ENCODE measurements at regions not wholly inside any gene's neighbourhood (a gene's known extent, or its start where the extent isn't known, plus 50 kb on each side); places are given as distances from the start of the nearest gene placed in this dataset.
A peak's percentile ranks its signal among the peaks of the same experiment; 100 is the strongest.

- DNase-seq (no peak), ATAC-seq (no peak)
- Mint-ChIP-seq H3K27me3 (peaks cover 0 to 38% (median 0%) of the 10 kb centered on the region in 5 donors), H3K27ac (peak overlapping the region in 8 of 10 donors; percentile 39 to 92 (median 79)), H3K4me1 (peaks cover 30 to 51% (median 45%) of the 10 kb centered on the region in 4 donors), H3K36me3 (peaks cover 5 to 13% (median 7%) of the 10 kb centered on the region in 3 donors), H3K9me3 (peaks cover 0 to 5% (median 0%) of the 10 kb centered on the region in 9 donors), H3K4me3 (peak overlapping the region in 4 of 10 donors; percentile 5 to 53 (median 20))
- POLR2A ChIA-PET = no interaction called here
Observed at GRCh38 chr2:242034138-242034537, 164.6 kb downstream of the RTP5 start.

- peaks cover 0 to 32% (median 5%) of the 10 kb centered on the region in 5 donors for H3K27me3 Mint-ChIP-seq
- H3K4me1 Mint-ChIP-seq = peaks cover 22 to 40% (median 36%) of the 10 kb centered on the region in 4 donors
- no peak for ATAC-seq
- H3K4me3 Mint-ChIP-seq = no peak overlapping the region
- H3K36me3 Mint-ChIP-seq = peaks cover 0 to 3% (median 2%) of the 10 kb centered on the region in 3 donors
- POLR2A ChIA-PET = no interaction called here
- H3K9me3 Mint-ChIP-seq = peaks cover 0 to 2% (median 0%) of the 10 kb centered on the region in 9 donors
- no peak for DNase-seq
- peak overlapping the region in 2 of 10 donors; percentile 52 to 74 for H3K27ac Mint-ChIP-seq
Observed at GRCh38 chr2:242034996-242035814, 165.7 kb downstream of the RTP5 start.

- POLR2A ChIA-PET = no interaction called here
- H3K27ac Mint-ChIP-seq = peak overlapping the region in 2 of 10 donors; percentile 67 to 71
Observed at GRCh38 chr2:242035858-242036652, 166.5 kb downstream of the RTP5 start.

GRCh38 chr2:242036653-242036950 is 167.1 kb downstream of the RTP5 start:
- Mint-ChIP-seq H3K27ac (peak overlapping the region in 3 of 10 donors; percentile 21 to 53 (median 31)), H3K36me3 (no peaks in the 10 kb centered on the region), H3K4me1 (peaks cover 11 to 26% (median 22%) of the 10 kb centered on the region in 4 donors), H3K9me3 (peaks cover 0 to under 1% (median 0%) of the 10 kb centered on the region in 9 donors), H3K4me3 (no peak overlapping the region), H3K27me3 (peaks cover 0 to 30% (median 10%) of the 10 kb centered on the region in 5 donors)
- no peak for ATAC-seq
- POLR2A ChIA-PET = no interaction called here
- DNase-seq = no peak

More at GRCh38 chr2:242035858-242036652, 166.5 kb downstream of the RTP5 start:
- peaks cover 0 to 30% (median 5%) of the 10 kb centered on the region in 5 donors for H3K27me3 Mint-ChIP-seq
- H3K4me3 Mint-ChIP-seq = no peak overlapping the region
- no peaks in the 10 kb centered on the region for H3K36me3 Mint-ChIP-seq
- DNase-seq (no peak), ATAC-seq (no peak)
- H3K4me1 Mint-ChIP-seq = peaks cover 16 to 31% (median 27%) of the 10 kb centered on the region in 4 donors
- H3K9me3 Mint-ChIP-seq = peaks cover 0 to 2% (median 0%) of the 10 kb centered on the region in 9 donors

- no peak for ATAC-seq
- no peaks in the 10 kb centered on the region for H3K9me3 Mint-ChIP-seq
- H3K36me3 Mint-ChIP-seq = no peaks in the 10 kb centered on the region
- H3K27me3 Mint-ChIP-seq = peaks cover 2 to 30% (median 20%) of the 10 kb centered on the region in 5 donors
- POLR2A ChIA-PET = no interaction called here
- no peak for DNase-seq
- H3K27ac Mint-ChIP-seq = peak overlapping the region in 1 of 10 donors; percentile 40
- no peak overlapping the region for H3K4me3 Mint-ChIP-seq
- peaks cover 4 to 10% (median 8%) of the 10 kb centered on the region in 4 donors for H3K4me1 Mint-ChIP-seq
Observed at GRCh38 chr2:242038166-242038927, 168.8 kb downstream of the RTP5 start.

- peaks cover 6 to 36% (median 26%) of the 10 kb centered on the region in 5 donors for H3K27me3 Mint-ChIP-seq
- H3K9me3 Mint-ChIP-seq = no peaks in the 10 kb centered on the region
- POLR2A ChIA-PET = no interaction called here
- peaks cover 1 to 4% (median 2%) of the 10 kb centered on the region in 4 donors for H3K4me1 Mint-ChIP-seq
- no peaks in the 10 kb centered on the region for H3K36me3 Mint-ChIP-seq
- DNase-seq = no peak
- H3K27ac Mint-ChIP-seq = peak overlapping the region in 1 of 10 donors; percentile 40
- H3K4me3 Mint-ChIP-seq = no peak overlapping the region
- no peak for ATAC-seq
Observed at GRCh38 chr2:242038928-242039341, 169.4 kb downstream of the RTP5 start.

- peaks cover 6 to 37% (median 27%) of the 10 kb centered on the region in 5 donors for H3K27me3 Mint-ChIP-seq
- peaks cover 0 to 2% (median 0%) of the 10 kb centered on the region in 3 donors for H3K36me3 Mint-ChIP-seq
- H3K9me3 Mint-ChIP-seq = no peaks in the 10 kb centered on the region
- no peak overlapping the region for H3K4me3 Mint-ChIP-seq
- H3K4me1 Mint-ChIP-seq = peaks cover 0 to 3% (median under 1%) of the 10 kb centered on the region in 4 donors
- H3K27ac Mint-ChIP-seq = peak overlapping the region in 2 of 10 donors; percentile 53 to 67
- POLR2A ChIA-PET = no interaction called here
- ATAC-seq = no peak
- DNase-seq = no peak
Observed at GRCh38 chr2:242040303-242040655, 170.8 kb downstream of the RTP5 start.

GRCh38 chr2:242040681-242041080 is 171.2 kb downstream of the RTP5 start:
- DNase-seq (no peak), ATAC-seq (no peak)
- H3K36me3 Mint-ChIP-seq = peaks cover 0 to 2% (median 0%) of the 10 kb centered on the region in 3 donors
- H3K27ac Mint-ChIP-seq = no peak overlapping the region
- no peaks in the 10 kb centered on the region for H3K9me3 Mint-ChIP-seq
- peaks cover 0 to 3% (median 0%) of the 10 kb centered on the region in 4 donors for H3K4me1 Mint-ChIP-seq
- H3K27me3 Mint-ChIP-seq = peaks cover 6 to 37% (median 27%) of the 10 kb centered on the region in 5 donors
- no peak overlapping the region for H3K4me3 Mint-ChIP-seq
- POLR2A ChIA-PET = no interaction called here

- no peak overlapping the region for H3K4me3 Mint-ChIP-seq
- H3K36me3 Mint-ChIP-seq = peaks cover 0 to 2% (median 0%) of the 10 kb centered on the region in 3 donors
- H3K4me1 Mint-ChIP-seq = peaks cover 0 to 7% (median 0%) of the 10 kb centered on the region in 4 donors
- DNase-seq (no peak), ATAC-seq (no peak)
- H3K9me3 Mint-ChIP-seq = no peaks in the 10 kb centered on the region
- peak overlapping the region in 1 of 10 donors; percentile 29 for H3K27ac Mint-ChIP-seq
- H3K27me3 Mint-ChIP-seq = peaks cover 6 to 41% (median 23%) of the 10 kb centered on the region in 5 donors
- POLR2A ChIA-PET = no interaction called here
Observed at GRCh38 chr2:242041816-242042215, 172.3 kb downstream of the RTP5 start.

GRCh38 chr2:242043538-242044312 is 174.2 kb downstream of the RTP5 start:
- Mint-ChIP-seq H3K36me3 (peaks cover 0 to 2% (median 0%) of the 10 kb centered on the region in 3 donors), H3K4me3 (no peak overlapping the region), H3K27me3 (peaks cover 10 to 46% (median 22%) of the 10 kb centered on the region in 5 donors), H3K9me3 (no peaks in the 10 kb centered on the region), H3K27ac (no peak overlapping the region), H3K4me1 (peaks cover 0 to 10% (median 0%) of the 10 kb centered on the region in 4 donors)
- POLR2A ChIA-PET = no interaction called here
- ATAC-seq (no peak), DNase-seq (no peak)

- POLR2A ChIA-PET = no interaction called here
- ATAC-seq (no peak), DNase-seq (no peak)
- H3K36me3 Mint-ChIP-seq = peaks cover 0 to 2% (median 0%) of the 10 kb centered on the region in 3 donors
- no peak overlapping the region for H3K27ac Mint-ChIP-seq
- no peak overlapping the region for H3K4me3 Mint-ChIP-seq
- no peaks in the 10 kb centered on the region for H3K9me3 Mint-ChIP-seq
- peaks cover 0 to 10% (median 0%) of the 10 kb centered on the region in 4 donors for H3K4me1 Mint-ChIP-seq
- H3K27me3 Mint-ChIP-seq = peaks cover 10 to 48% (median 22%) of the 10 kb centered on the region in 5 donors
Observed at GRCh38 chr2:242044313-242044590, 174.7 kb downstream of the RTP5 start.

Measured in naive thymus-derived CD8-positive, alpha-beta T cell (primary cell).